Fibroblast of lung (primary cell): ENCODE measurements at regions not wholly inside any gene's neighbourhood (a gene's known extent, or its start where the extent isn't known, plus 50 kb on each side); places are given as distances from the start of the nearest gene placed in this dataset.

ENCODE experiments used
- DNase-seq, 2 donors: peaks; one replicate each; pipeline versions ENCODE4 v3.0.0 to v3.0.0-alpha.2; 2010; ENCODE audit warnings: low read depth in 2 of 2
- H2AFZ ChIP-seq: 2 replicates; pipeline ENCODE4 v1.5.1; 2012; ENCODE audit warnings: low read length, control low read depth, inconsistent platforms
- H3K27ac ChIP-seq: 2 replicates; pipeline ENCODE4 v1.5.1; 2011; ENCODE audit warnings: low read length, control low read depth; ENCODE audit not compliant: insufficient read depth
- H3K27me3 ChIP-seq: 2 replicates; pipeline ENCODE4 v1.5.1; 2011; ENCODE audit warnings: mild to moderate bottlenecking, low read length; ENCODE audit not compliant: control insufficient read depth, insufficient read depth
- H3K36me3 ChIP-seq: 2 replicates; pipeline ENCODE4 v1.5.1; 2011; ENCODE audit warnings: low read length; ENCODE audit not compliant: control insufficient read depth, insufficient read depth
- H3K4me1 ChIP-seq: 2 replicates; pipeline ENCODE4 v1.5.1; 2011; ENCODE audit warnings: low read length; ENCODE audit not compliant: control insufficient read depth, insufficient read depth; ENCODE audit errors: extremely low read depth
- H3K4me2 ChIP-seq: 2 replicates; pipeline ENCODE4 v1.5.1; 2011; ENCODE audit warnings: low read length, control low read depth; ENCODE audit not compliant: insufficient read depth; ENCODE audit errors: extremely low read depth
- H3K4me3 ChIP-seq, 4 experiments: fragments of 200-600 bp in 1 of 4; sonication (generic) in 1 of 4; replicated peaks in 1 of 4; 2 replicates each; pipeline ENCODE4 v1.5.1; 2011 to 2016; ENCODE audit warnings: low read length in 4 of 4, low read depth in 3 of 4, mild to moderate bottlenecking in 3 of 4, control low read depth in 2 of 4, inconsistent platforms in 1 of 4, mixed read lengths in 1 of 4; ENCODE audit not compliant: insufficient read depth in 1 of 4; ENCODE audit errors: control extremely low read depth in 1 of 4
- H3K79me2 ChIP-seq: 2 replicates; pipeline ENCODE4 v1.5.1; 2012; ENCODE audit warnings: mild to moderate bottlenecking, low read length, inconsistent platforms; ENCODE audit not compliant: control insufficient read depth, insufficient read depth
- H3K9ac ChIP-seq: 2 replicates; pipeline ENCODE4 v1.5.1; 2011; ENCODE audit warnings: mild to moderate bottlenecking, low read length, control low read depth; ENCODE audit not compliant: insufficient read depth
- H3K9me3 ChIP-seq: 2 replicates; pipeline ENCODE4 v1.5.1; 2012; ENCODE audit warnings: low read depth, low read length; ENCODE audit not compliant: control insufficient read depth, insufficient read depth
- H4K20me1 ChIP-seq: 2 replicates; pipeline ENCODE4 v1.5.1; 2011; ENCODE audit warnings: low read length; ENCODE audit not compliant: control insufficient read depth, insufficient read depth; ENCODE audit errors: extremely low read depth
- EZH2 ChIP-seq: IDR thresholded peaks from 2 replicates; pipeline ENCODE4 v1.5.1; 2012; ENCODE audit warnings: low read length, control low read depth, mild to moderate bottlenecking; ENCODE audit errors: missing control alignments
- TF ChIP-seq, protein P1 (sequence below), 2 donors: IDR thresholded peaks in 1 of 2; conservative IDR thresholded peaks in 1 of 2; 1 replicate in 1 of 2; 2 replicates in 1 of 2; pipeline ENCODE4 v1.5.1; 2011 to 2012; ENCODE audit warnings: low read length in 2 of 2, control low read depth in 1 of 2, inconsistent platforms in 1 of 2, low read depth in 1 of 2, mild to moderate bottlenecking in 1 of 2

DNA sequence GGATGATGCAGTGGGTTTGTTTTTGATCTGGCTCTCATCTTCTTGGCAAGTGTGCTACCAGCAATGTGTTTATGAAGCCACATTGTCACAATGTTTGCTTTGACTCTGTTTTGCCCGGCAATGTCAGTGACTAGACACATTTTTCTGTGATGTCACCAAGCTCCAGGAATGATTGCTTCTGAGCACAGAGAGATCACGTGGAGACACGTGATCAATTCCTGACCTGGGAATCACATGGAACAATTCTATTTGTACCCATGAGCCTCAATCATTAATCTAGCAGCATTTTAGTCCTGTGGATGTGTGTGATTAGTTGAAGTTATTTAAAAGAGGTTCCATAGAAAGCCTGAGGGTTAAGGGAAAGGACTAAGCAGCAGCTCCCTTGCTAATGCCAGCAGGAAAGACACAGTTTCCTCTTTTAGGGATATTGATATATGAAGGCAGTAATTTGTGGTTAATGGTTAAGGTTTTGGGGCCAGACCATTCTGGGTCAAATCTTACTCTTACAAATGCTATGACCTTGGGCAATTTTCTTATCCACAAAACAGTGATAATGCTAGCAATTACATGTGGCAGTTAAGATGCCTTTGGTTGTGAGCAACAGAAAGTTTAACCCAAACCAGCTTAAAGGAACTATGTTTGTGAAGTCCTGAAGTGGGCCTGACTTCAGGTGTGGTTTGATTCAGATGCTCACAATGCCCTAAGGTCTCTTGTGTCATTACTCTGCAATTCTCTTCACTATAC lies 59.0 kb downstream of the FASLG start:
- Histone ChIP-seq H3K4me3 (no peak overlapping the region), H3K36me3 (no peaks in the 10 kb centered on the region), H3K4me1 (peaks cover 2% of the 10 kb centered on the region), H3K27me3 (no peaks in the 10 kb centered on the region), H3K27ac (no peak overlapping the region), H3K4me2 (no peak overlapping the region), H3K79me2 (no peaks in the 10 kb centered on the region), H2AFZ (peak overlapping the region; percentile 53), H3K9me3 (no peaks in the 10 kb centered on the region), H4K20me1 (no peaks in the 10 kb centered on the region), H3K9ac (no peak overlapping the region)
- TF ChIP-seq EZH2 = no peak
- TF ChIP-seq, protein P1, sequence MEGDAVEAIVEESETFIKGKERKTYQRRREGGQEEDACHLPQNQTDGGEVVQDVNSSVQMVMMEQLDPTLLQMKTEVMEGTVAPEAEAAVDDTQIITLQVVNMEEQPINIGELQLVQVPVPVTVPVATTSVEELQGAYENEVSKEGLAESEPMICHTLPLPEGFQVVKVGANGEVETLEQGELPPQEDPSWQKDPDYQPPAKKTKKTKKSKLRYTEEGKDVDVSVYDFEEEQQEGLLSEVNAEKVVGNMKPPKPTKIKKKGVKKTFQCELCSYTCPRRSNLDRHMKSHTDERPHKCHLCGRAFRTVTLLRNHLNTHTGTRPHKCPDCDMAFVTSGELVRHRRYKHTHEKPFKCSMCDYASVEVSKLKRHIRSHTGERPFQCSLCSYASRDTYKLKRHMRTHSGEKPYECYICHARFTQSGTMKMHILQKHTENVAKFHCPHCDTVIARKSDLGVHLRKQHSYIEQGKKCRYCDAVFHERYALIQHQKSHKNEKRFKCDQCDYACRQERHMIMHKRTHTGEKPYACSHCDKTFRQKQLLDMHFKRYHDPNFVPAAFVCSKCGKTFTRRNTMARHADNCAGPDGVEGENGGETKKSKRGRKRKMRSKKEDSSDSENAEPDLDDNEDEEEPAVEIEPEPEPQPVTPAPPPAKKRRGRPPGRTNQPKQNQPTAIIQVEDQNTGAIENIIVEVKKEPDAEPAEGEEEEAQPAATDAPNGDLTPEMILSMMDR (conservative IDR thresholded peaks at IDR 0.05 in 1 of 2, IDR thresholded peaks at IDR 0.05 in 1 of 2; ENCODE audit: low read depth in 1 of 2, low read length in 2 of 2) = no peak
- peak in 1 of 2 donors; percentile 49 for DNase-seq

DNA sequence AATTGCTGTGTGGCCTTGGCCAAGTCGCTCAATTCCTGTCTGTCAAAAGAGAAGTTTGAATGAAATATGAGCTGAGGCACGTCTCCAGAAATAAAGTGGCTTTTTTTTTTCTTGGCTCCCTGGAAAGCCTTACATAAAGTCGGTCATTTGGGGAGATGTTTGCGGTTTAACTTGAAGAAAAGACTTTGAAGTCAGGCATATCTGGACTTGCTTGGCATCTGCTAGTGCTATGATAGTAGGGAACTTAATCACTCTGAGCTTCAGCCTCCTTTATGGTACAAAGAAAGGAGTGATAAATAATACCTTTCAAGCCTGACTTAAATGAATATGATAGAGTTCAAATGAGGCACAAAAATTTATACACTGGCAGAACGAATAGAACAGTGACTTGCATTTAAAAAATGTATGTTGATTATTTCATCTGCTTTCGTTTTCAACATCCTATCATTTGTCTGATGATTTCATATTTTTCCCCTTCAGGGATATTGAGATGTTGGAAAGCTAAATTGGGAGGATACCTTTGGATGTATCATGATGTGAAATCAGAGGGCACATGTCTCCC lies 60.2 kb downstream of the FASLG start:
- DNase-seq = peak; percentile 26 to 94
- Histone ChIP-seq H2AFZ (peak overlapping the region; percentile 6), H3K36me3 (no peaks in the 10 kb centered on the region), H3K27ac (no peak overlapping the region), H3K4me2 (peak overlapping the region; percentile 55), H3K4me3 (peak overlapping the region in 2 of 4 experiments; percentile 1 to 9), H3K4me1 (peaks cover 2% of the 10 kb centered on the region), H3K27me3 (no peaks in the 10 kb centered on the region), H3K9ac (no peak overlapping the region), H4K20me1 (no peaks in the 10 kb centered on the region), H3K79me2 (no peaks in the 10 kb centered on the region), H3K9me3 (no peaks in the 10 kb centered on the region)
- TF ChIP-seq, protein P1 (conservative IDR thresholded peaks at IDR 0.05 in 1 of 2, IDR thresholded peaks at IDR 0.05 in 1 of 2; ENCODE audit: low read depth in 1 of 2, low read length in 2 of 2) = no peak
- TF ChIP-seq EZH2 = no peak

DNA sequence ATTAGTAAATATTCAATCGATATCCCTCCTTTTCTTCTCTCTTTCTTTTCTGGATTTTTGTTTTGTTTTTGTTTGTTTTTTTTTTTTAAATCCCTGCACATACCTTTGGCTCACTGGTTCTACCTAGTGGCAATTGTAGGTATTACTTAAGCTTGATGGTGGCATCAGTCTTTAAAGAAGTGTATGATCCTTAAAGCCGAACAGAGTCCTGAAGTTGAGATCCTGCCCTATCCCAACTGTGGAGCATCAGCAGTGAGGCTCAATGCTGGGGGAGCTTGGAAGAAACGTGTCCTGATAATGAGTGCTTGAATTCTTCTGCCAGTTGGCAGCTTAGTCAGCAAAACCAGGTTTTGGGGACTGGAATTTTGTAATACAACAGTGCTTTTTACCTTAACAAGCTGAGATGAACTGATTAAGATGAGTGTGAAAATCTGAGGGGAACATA lies 60.8 kb downstream of the FASLG start:
- no peak overlapping the region for H3K27ac ChIP-seq
- H3K4me1 ChIP-seq = peaks cover 2% of the 10 kb centered on the region
- peak; percentile 32 to 72 for DNase-seq
- H3K36me3 ChIP-seq = no peaks in the 10 kb centered on the region
- no peak for TF ChIP-seq EZH2
- TF ChIP-seq, protein P1 (conservative IDR thresholded peaks at IDR 0.05 in 1 of 2, IDR thresholded peaks at IDR 0.05 in 1 of 2; ENCODE audit: low read depth in 1 of 2, low read length in 2 of 2) = peak; percentile 62 to 72
- H3K4me3 ChIP-seq = peak overlapping the region in 2 of 4 experiments; percentile 1 to 9
- H3K9me3 ChIP-seq = no peaks in the 10 kb centered on the region
- no peaks in the 10 kb centered on the region for H4K20me1 ChIP-seq
- H3K27me3 ChIP-seq = no peaks in the 10 kb centered on the region
- H3K79me2 ChIP-seq = no peaks in the 10 kb centered on the region
- peak overlapping the region; percentile 55 for H3K4me2 ChIP-seq
- peak overlapping the region; percentile 82 for H2AFZ ChIP-seq
- no peak overlapping the region for H3K9ac ChIP-seq
